Esophagus muscularis mucosa (tissue), 4 donors: ENCODE measurements at regions not wholly inside any gene's neighbourhood (a gene's known extent, or its start where the extent isn't known, plus 50 kb on each side); places are given as distances from the start of the nearest gene placed in this dataset.
"Not testable (repeated sequence)": the region's sequence is repeated elsewhere in the genome, so short reads cannot be mapped to it uniquely, and the experiment has no call there.

Experiments used
- DNase-seq: peaks from one replicate; pipeline ENCODE4 v3.0.0-alpha.2; 2017; ENCODE audit errors: extremely low spot score
- H3K27ac ChIP-seq, 4 donors: fragments of 200-600 bp; sonication (generic); replicated peaks in 1 of 4; 1 replicate in 3 of 4; 2 replicates in 1 of 4; pipeline ENCODE4 v1.5.1; 2016 to 2019; ENCODE audit warnings: mild to moderate bottlenecking in 1 of 4
- H3K27me3 ChIP-seq, 4 donors: fragments of 200-600 bp; sonication (generic); one replicate each; pipeline versions ENCODE4 v1.5.1 to v1.6.0; 2016 to 2019
- H3K36me3 ChIP-seq, 4 donors: fragments of 200-600 bp; sonication (generic); one replicate each; pipeline ENCODE4 v1.5.1; 2016 to 2019
- H3K4me1 ChIP-seq, 4 donors: fragments of 200-600 bp; sonication (generic); one replicate each; pipeline ENCODE4 v1.5.1; 2016 to 2019
- H3K4me3 ChIP-seq, 4 donors: fragments of 200-600 bp; sonication (generic); 1 replicate in 2 of 4; 2 replicates in 2 of 4; pipeline ENCODE4 v1.5.1; 2016 to 2019; ENCODE audit warnings: mild to moderate bottlenecking in 4 of 4, moderate library complexity in 1 of 4
- H3K9me3 ChIP-seq, 4 donors: fragments of 200-600 bp; sonication (generic); 1 replicate in 3 of 4; 2 replicates in 1 of 4; pipeline ENCODE4 v1.5.1; 2016 to 2019
- CTCF ChIP-seq, 3 experiments: fragments of 200-600 bp in 2 of 3; fragments of 450-650 bp in 1 of 3; sonication (generic) in 2 of 3; IDR thresholded peaks; one replicate each; pipeline ENCODE4 v1.5.1; 2017 to 2019; ENCODE audit warnings: antibody characterized with exemption in 3 of 3, mild to moderate bottlenecking in 2 of 3, moderate library complexity in 1 of 3
- EP300 ChIP-seq: sonication (generic); formaldehyde crosslinking; IDR thresholded peaks from one replicate; pipeline ENCODE4 v1.6.1; 2017; ENCODE audit warnings: antibody characterized with exemption
- POLR2A ChIP-seq: fragments of 450-650 bp; IDR thresholded peaks from one replicate; pipeline ENCODE4 v1.6.1; 2017; ENCODE audit warnings: antibody characterized with exemption, moderate library complexity, mild to moderate bottlenecking, low read depth
- POLR2AphosphoS5 ChIP-seq, 2 donors: sonication (generic); formaldehyde crosslinking; IDR thresholded peaks; one replicate each; pipeline ENCODE4 v1.6.1; 2017; ENCODE audit warnings: antibody characterized with exemption in 2 of 2
- WGBS: methylation state at CpG from one replicate; pipeline ENCODE4 v1.1.5; 2018; 5-methylcytosine and 5-hydroxymethylcytosine counted together
- intact Hi-C: fragments of 100-400 bp; cut with DNase I; formaldehyde crosslinking; loops from one replicate; pipeline ENCODE4 v1.15.1; 2023

DNA sequence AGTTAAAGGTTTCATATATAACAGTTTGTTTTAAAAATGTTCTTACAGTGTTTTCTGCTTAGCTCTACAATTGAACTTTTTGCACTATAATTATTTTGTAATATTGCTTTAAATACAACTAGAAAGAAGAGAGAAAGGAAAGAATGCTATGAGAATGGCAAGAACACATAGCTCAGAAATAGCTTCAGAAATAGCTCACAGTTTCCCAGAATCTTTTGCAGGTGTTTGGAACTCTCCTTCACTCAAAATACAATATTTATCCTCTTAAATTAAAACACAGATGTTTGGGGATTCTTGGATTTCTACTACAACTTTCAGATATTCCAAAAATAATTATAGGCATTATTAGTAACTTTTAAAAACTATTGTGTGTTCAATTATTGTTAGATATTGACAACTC lies 658.0 kb upstream of the DPPA4 start:
- no peak overlapping the region for H3K4me3 ChIP-seq
- no peaks in the 10 kb centered on the region for H3K4me1 ChIP-seq
- no peaks in the 10 kb centered on the region for H3K9me3 ChIP-seq
- intact Hi-C loops, result no loop called here
- no peak for DNase-seq
- no peak for TF ChIP-seq EP300
- no peak for TF ChIP-seq POLR2AphosphoS5 (IDR thresholded peaks at IDR 0.05)
- no peak for TF ChIP-seq CTCF (IDR thresholded peaks at IDR 0.05)
- no peak for TF ChIP-seq POLR2A
- no peak overlapping the region for H3K27ac ChIP-seq
- no peaks in the 10 kb centered on the region for H3K36me3 ChIP-seq
- no peaks in the 10 kb centered on the region for H3K27me3 ChIP-seq

DNA sequence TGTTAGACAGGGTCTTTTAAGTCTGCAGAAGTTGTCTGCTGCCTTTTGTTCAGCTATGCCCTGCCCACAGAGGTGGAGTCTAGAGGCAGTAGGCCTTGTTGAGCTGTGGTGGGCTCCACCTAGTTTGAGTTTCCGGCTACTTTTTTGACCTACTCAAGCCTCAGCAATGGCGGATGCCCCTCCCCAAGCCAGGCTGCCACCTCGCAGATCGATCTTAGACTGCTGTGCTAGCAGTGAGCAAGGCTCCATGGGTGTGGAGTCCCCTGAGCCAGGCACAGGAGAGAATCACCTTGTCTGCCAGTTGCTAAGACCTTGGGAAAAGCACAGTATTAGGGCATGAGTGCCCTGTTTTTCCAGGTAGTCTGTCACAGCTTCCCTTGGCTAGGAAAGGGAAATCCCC lies 664.6 kb upstream of the DPPA4 start:
- H3K27me3 ChIP-seq, H3K27ac ChIP-seq, intact Hi-C loops, H3K9me3 ChIP-seq, H3K36me3 ChIP-seq, DNase-seq, H3K4me1 ChIP-seq, H3K4me3 ChIP-seq: not testable (repeated sequence)
- 100% methylated on average over 4 of the region's 4 CpGs for WGBS

GRCh38 chr3:110006913-110007312 lies 669.6 kb upstream of the DPPA4 start:
- intact Hi-C loops, result no loop called here
- Histone ChIP-seq H3K4me1 (no peaks in the 10 kb centered on the region), H3K4me3 (no peak overlapping the region), H3K27ac (no peak overlapping the region), H3K9me3 (no peaks in the 10 kb centered on the region), H3K27me3 (no peaks in the 10 kb centered on the region), H3K36me3 (no peaks in the 10 kb centered on the region)
- TF ChIP-seq POLR2AphosphoS5 (IDR thresholded peaks at IDR 0.05), result no peak
- TF ChIP-seq EP300, result no peak
- TF ChIP-seq POLR2A, result no peak
- WGBS, result 81% methylated on average over 3 of the region's 3 CpGs
- no peak for DNase-seq

DNA sequence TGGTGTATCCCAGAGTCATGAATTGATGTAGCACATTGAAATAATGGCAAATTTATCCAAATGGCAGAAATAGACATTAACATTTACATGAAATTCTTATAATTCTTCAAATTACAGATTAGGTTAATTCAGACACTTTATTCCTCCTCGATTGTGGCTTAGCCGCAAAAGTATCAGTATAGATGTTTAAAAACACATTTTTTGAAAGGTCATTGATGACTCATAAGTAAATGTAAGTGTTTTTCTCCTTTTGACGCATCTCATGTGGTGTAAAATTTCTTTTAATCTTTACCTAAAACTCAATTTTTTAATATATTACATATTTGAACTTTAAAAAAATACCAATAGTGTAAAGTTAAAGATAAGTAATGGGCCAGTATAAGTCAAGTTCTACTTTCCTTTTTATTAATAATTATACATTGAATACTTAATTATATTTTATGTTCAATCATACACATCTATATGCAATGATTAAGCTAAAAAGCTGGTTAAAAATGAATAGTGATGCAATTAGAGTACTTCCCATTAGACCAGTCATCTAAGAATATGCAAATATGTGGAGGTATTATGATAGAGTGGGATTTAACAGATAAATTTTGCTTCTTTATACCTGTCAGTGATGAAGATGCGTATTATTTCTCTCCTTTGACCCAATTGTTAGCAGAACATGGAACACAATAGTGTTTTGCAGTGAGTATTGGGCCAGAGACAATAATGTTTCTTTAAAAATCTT lies 678.1 kb upstream of the DPPA4 start:
- H3K4me3 ChIP-seq, result no peak overlapping the region
- no peak overlapping the region for H3K27ac ChIP-seq
- WGBS, result 89% methylated on average over 4 of the region's 4 CpGs
- H3K36me3 ChIP-seq, result no peaks in the 10 kb centered on the region
- TF ChIP-seq EP300, result no peak
- TF ChIP-seq POLR2A, result no peak
- TF ChIP-seq CTCF (IDR thresholded peaks at IDR 0.05), result no peak
- TF ChIP-seq POLR2AphosphoS5 (IDR thresholded peaks at IDR 0.05), result no peak
- intact Hi-C loops, result no loop called here
- no peaks in the 10 kb centered on the region for H3K9me3 ChIP-seq
- peaks cover 0 to 5% (median 0%) of the 10 kb centered on the region in 4 donors for H3K4me1 ChIP-seq
- DNase-seq, result no peak
- no peaks in the 10 kb centered on the region for H3K27me3 ChIP-seq

GRCh38 chr3:110016235-110016815 lies 679.0 kb upstream of the DPPA4 start:
- intact Hi-C loops, result no loop called here
- DNase-seq, result no peak
- Histone ChIP-seq H3K27ac (no peak overlapping the region), H3K27me3 (no peaks in the 10 kb centered on the region), H3K4me1 (peaks cover 0 to 5% (median 0%) of the 10 kb centered on the region in 4 donors), H3K36me3 (no peaks in the 10 kb centered on the region), H3K9me3 (no peaks in the 10 kb centered on the region), H3K4me3 (no peak overlapping the region)
- WGBS, result 69% methylated on average over 3 of the region's 3 CpGs
- TF ChIP-seq CTCF (IDR thresholded peaks at IDR 0.05) (no peak), POLR2AphosphoS5 (IDR thresholded peaks at IDR 0.05) (no peak), POLR2A (no peak), EP300 (no peak)

GRCh38 chr3:110017304-110017703 lies 680.0 kb upstream of the DPPA4 start:
- intact Hi-C loops, result no loop called here
- TF ChIP-seq POLR2AphosphoS5 (IDR thresholded peaks at IDR 0.05) (no peak), CTCF (IDR thresholded peaks at IDR 0.05) (no peak), POLR2A (no peak), EP300 (no peak)

More at GRCh38 chr3:110017304-110017703, 680.0 kb upstream of the DPPA4 start:
- Histone ChIP-seq H3K27ac (no peak overlapping the region), H3K4me1 (peaks cover 0 to 5% (median 0%) of the 10 kb centered on the region in 4 donors), H3K27me3 (no peaks in the 10 kb centered on the region), H3K4me3 (no peak overlapping the region), H3K9me3 (no peaks in the 10 kb centered on the region), H3K36me3 (no peaks in the 10 kb centered on the region)
- no peak for DNase-seq
